SJSA1 (cell line): ENCODE measurements at regions not wholly inside any gene's neighbourhood (a gene's known extent, or its start where the extent isn't known, plus 50 kb on each side); places are given as distances from the start of the nearest gene placed in this dataset.

Experiments
- DNase-seq, 2 experiments: peaks; one replicate each; pipeline ENCODE4 v3.0.0-alpha.2; 2015 to 2020; ENCODE audit warnings: low spot score in 2 of 2, low read depth in 1 of 2
- H3K27ac ChIP-seq: fragments of 250-450 bp; sonication (Bioruptor Pico); 2 replicates; pipeline ENCODE4 v1.5.1; 2020; ENCODE audit warnings: mild to moderate bottlenecking, moderate library complexity
- H3K27me3 ChIP-seq: fragments of 250-450 bp; sonication (Bioruptor Pico); replicated peaks from 2 replicates; pipeline ENCODE4 v1.5.1; 2020; ENCODE audit warnings: mild to moderate bottlenecking, moderate library complexity
- H3K36me3 ChIP-seq: fragments of 250-450 bp; sonication (Bioruptor Pico); 2 replicates; pipeline ENCODE4 v1.5.1; 2020; ENCODE audit warnings: mild to moderate bottlenecking
- H3K4me1 ChIP-seq: fragments of 250-450 bp; sonication (Bioruptor Pico); replicated peaks from 2 replicates; pipeline ENCODE4 v1.6.1; 2021; ENCODE audit warnings: mild to moderate bottlenecking
- H3K4me3 ChIP-seq: fragments of 250-450 bp; sonication (Bioruptor Pico); 2 replicates; pipeline ENCODE4 v1.5.1; 2020; ENCODE audit warnings: mild to moderate bottlenecking
- H3K9me3 ChIP-seq: fragments of 250-450 bp; sonication (Bioruptor Pico); replicated peaks from 2 replicates; pipeline ENCODE4 v1.5.1; 2020; ENCODE audit warnings: mild to moderate bottlenecking

DNA sequence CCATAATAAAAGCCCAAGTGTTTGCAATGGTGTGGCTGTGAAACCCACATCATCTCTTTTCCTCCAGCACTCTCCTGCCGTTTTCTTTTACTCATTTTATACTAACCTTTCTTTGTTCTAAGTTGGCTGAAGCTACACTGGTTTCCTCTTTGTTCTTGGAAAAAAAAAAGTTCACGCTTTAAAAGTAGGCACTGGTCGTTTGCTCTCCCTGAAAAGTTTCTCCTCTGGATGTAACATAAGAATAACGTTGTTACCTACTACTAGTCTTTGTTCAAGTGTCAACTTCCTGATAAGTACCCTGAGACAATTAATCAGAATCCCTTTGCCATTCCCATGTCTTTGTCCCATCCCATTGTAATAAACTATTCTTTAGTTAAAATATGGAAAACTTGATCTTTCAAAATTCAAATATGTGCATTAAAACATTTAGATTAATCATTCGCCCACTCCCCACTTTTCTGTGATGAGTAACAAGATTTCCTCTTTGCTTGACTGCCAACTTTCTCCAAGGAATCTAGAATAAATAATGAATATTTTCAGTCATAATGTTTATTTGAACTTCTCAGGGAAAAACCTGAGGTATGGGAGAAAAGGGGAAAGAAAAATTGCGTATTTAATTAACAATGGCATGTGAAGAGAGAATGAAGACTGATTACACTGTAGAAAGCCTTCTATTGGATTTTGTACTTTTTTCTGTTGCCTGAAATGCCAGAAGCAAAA lies 454.3 kb upstream of the CTNND2 start:
- H3K27me3 ChIP-seq = no peaks in the 10 kb centered on the region
- H3K4me1 ChIP-seq = no peaks in the 10 kb centered on the region
- H3K9me3 ChIP-seq = no peaks in the 10 kb centered on the region
- no peak overlapping the region for H3K27ac ChIP-seq
- DNase-seq = no peak
- no peaks in the 10 kb centered on the region for H3K36me3 ChIP-seq
- no peak overlapping the region for H3K4me3 ChIP-seq

DNA sequence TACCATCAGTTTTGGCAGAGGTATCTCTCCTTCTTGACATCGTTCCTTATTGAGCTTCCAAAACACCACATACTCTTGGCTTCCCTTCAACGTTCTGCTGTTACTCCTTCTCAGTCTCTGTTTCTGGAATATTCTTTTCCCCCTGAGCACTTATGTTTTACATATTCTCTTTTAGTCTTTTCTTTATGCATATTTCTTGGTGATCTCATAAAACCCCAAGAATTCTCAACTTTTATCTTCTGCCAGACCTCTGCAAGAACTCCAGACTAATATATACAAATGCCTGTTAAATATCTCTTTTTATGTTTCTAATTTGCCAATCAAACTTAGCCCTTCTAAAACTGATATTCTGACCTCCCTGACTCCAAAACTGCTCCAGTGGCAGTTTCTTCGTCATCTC lies 453.4 kb upstream of the CTNND2 start:
- Histone ChIP-seq H3K27ac (no peak overlapping the region), H3K4me3 (no peak overlapping the region)

DNA sequence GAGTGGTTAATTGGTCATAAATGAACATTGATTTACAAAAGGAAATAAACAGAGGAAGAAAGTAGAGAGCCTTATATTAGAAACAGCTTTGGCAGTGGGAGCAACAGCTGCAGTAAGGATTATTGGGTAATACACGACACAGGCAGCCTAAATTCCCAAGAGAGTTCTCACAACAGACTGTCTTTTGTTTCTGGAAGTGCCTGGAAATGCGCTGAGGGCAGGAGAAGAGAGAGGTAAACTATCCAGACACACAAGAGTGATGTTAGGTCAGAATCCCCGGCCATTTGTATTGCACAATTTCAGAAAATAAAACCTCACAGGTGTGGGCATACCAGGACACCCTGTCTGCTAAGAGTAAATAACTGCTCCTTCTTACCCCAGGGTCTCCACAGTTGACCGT lies 450.4 kb upstream of the CTNND2 start:
- Histone ChIP-seq H3K4me1 (no peaks in the 10 kb centered on the region), H3K9me3 (no peaks in the 10 kb centered on the region; the same call in 1 of the 2 replicates), H3K4me3 (no peak overlapping the region), H3K27ac (no peak overlapping the region), H3K27me3 (no peaks in the 10 kb centered on the region), H3K36me3 (no peaks in the 10 kb centered on the region)
- DNase-seq = no peak

More for the DNA sequence above, 453.4 kb upstream of the CTNND2 start:
- H3K27me3 ChIP-seq = no peaks in the 10 kb centered on the region
- H3K9me3 ChIP-seq = no peaks in the 10 kb centered on the region; the same call in 1 of the 2 replicates
- H3K36me3 ChIP-seq = no peaks in the 10 kb centered on the region
- no peak for DNase-seq
- H3K4me1 ChIP-seq = no peaks in the 10 kb centered on the region

DNA sequence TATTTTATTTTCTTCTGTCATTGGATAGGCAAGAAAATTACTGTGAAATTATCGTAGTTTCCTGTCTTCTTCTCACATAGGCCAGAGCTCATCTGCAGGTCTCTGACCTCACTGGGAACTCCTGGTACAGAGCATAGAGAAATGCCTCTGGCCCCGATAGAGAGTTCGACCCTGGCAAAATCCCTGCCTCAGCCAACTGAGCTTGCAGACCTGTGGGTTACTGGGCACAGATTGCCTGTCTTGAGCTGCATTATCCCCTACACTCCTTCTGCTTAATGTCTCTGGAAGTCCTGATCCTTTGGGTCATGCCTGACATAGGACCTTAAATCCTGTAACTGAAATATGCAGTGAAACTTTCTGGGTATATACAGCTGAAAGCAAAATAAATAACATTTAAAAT lies 439.3 kb upstream of the CTNND2 start:
- no peaks in the 10 kb centered on the region for H3K4me1 ChIP-seq
- no peaks in the 10 kb centered on the region for H3K27me3 ChIP-seq
- H3K27ac ChIP-seq = no peak overlapping the region
- DNase-seq = no peak
- no peak overlapping the region for H3K4me3 ChIP-seq
- no peaks in the 10 kb centered on the region for H3K36me3 ChIP-seq
- no peaks in the 10 kb centered on the region; the same call in 1 of the 2 replicates for H3K9me3 ChIP-seq

DNA sequence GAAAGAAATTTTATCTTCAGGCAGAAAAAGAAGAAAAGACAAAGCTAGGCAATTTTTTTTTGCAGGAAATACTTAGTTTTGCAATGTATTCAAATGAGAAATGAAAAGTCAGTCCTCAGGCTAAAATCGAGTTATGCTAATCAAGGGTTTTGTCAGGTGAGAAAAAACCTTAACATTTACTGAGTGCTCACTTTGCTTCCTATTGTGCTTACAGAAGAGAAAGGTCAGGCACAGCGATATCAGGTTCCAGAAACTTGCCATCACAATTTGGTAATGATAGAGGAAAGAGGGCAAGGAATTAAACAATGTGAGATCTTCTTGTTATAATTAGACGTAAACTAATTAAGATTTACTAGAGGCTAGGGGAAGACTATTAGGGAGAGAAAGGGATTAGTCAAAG lies 431.7 kb upstream of the CTNND2 start:
- no peaks in the 10 kb centered on the region; the same call in 1 of the 2 replicates for H3K9me3 ChIP-seq
- no peak overlapping the region for H3K4me3 ChIP-seq
- no peak overlapping the region for H3K27ac ChIP-seq
- H3K36me3 ChIP-seq = no peaks in the 10 kb centered on the region
- no peaks in the 10 kb centered on the region for H3K27me3 ChIP-seq
- no peak for DNase-seq
- H3K4me1 ChIP-seq = no peaks in the 10 kb centered on the region

DNA sequence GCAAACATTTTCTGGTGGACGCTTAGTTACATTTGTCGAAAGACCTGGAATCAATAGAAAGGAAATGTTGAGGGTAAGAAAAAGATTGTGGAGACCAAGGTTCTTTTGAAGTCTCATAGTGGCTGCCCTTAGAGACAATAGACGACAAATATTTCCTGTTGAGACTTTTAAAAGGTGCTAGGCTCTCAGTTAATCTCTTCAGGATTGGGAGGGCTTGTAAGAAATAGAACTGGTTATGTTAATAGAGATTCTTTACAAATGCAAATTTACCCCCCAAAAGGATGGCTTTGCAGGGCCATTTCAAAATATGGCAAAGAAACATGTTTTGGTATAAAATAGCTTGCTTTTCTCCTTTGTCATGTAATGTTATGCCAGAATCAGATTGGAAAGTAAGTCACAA lies 428.2 kb upstream of the CTNND2 start:
- no peak for DNase-seq
- Histone ChIP-seq H3K4me3 (no peak overlapping the region), H3K36me3 (no peaks in the 10 kb centered on the region), H3K27me3 (no peaks in the 10 kb centered on the region), H3K4me1 (no peaks in the 10 kb centered on the region), H3K9me3 (no peaks in the 10 kb centered on the region), H3K27ac (no peak overlapping the region)

DNA sequence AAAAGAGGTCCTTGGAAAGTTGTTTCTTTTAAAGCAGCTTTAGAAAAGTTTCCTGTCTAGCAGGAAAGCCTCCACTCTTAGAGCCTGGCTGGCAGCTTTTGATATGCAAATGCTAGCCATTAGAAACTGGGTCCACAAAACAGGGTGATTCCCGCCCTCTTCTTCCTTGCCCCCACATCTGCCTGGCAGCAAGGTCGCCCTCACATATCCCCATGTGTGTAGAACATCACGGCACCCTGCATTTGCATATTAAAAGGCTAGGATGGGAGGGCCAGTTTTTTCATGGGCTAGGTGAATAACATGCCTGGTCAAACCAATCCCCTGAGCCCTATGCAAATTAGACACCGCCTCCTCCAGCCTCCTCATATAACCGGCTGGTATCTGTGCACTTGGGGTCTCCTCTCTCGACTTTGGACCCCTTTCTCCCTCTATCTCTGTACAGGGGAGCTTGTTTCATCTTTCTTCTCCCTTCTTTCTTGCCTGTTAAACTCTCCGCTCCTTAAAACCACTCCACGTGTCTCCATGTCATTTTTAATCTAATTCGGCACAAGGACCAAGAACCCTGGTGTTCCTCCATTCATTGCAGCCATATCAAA lies 426.8 kb upstream of the CTNND2 start:
- Histone ChIP-seq H3K36me3 (no peaks in the 10 kb centered on the region), H3K27ac (no peak overlapping the region), H3K4me3 (no peak overlapping the region), H3K27me3 (no peaks in the 10 kb centered on the region), H3K9me3 (no peaks in the 10 kb centered on the region), H3K4me1 (no peaks in the 10 kb centered on the region)
- DNase-seq = no peak

DNA sequence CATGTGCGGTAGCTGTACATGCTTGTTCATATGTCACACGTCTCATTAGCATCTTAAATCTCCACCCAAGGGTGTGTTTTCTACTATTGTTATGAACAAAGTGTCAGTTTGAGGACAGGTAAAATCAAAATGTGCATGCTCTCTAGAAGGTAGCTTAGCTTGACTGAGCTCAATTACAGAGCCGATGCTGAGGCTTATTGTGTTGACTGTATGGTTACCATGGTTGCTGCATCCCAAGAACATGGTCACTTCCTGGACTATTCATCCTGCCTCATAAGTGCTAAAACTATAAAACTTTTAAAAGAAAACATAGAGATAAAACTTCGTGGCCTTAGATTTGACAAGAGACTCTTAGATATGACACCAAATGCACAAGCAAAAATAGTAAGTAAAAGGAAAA lies 426.1 kb upstream of the CTNND2 start:
- DNase-seq = no peak
- Histone ChIP-seq H3K27ac (no peak overlapping the region), H3K36me3 (no peaks in the 10 kb centered on the region), H3K4me1 (no peaks in the 10 kb centered on the region), H3K4me3 (no peak overlapping the region), H3K9me3 (no peaks in the 10 kb centered on the region), H3K27me3 (no peaks in the 10 kb centered on the region)

DNA sequence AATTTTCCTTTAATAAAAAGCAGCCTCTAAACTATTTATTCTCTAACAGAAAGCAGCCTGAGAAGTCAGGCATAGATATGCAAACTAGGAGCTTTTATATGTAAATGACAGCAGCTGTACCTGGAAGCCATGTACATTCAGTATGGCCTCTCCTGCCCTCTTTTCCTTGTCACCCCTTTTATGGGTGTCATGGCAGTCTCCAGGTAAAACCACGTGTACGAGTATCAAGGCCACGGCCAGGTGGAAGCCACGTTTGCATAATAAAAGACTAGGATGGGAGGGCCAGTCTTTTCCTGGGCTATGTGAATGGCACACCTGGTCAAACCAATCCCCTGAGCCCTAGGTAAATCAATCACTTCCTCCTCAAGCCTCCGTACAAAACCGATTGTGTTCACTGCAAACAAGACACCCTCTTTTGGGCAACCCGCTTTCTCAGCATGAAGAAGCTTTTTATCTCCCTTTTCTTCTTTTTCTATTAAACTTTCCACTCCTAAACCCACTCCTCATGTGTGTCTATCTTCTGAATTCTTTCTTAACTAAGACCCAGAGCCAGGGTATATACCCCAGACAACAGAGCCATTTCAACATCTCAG lies 419.5 kb upstream of the CTNND2 start:
- H3K4me3 ChIP-seq = no peak overlapping the region

DNA sequence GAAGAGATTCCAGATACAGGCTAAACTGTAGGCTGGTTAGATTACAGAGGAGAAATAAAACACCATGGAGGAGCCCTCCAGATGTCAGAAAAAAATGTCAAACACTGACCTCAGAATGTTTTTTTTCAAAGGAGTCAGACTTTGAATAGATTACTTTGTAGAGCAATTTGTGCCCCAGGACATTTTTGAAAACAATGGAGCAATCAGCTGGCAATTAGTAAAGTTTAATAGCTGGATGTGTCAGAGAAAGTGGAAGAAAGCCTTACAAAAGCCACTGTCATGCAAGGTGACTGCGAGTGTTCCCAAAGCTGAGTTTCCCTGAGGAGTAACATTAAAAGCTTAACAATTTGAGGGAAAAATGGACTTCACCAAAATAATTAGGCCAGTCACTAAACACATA lies 417.8 kb upstream of the CTNND2 start:
- Histone ChIP-seq H3K4me1 (no peaks in the 10 kb centered on the region), H3K27ac (no peak overlapping the region), H3K4me3 (no peak overlapping the region), H3K27me3 (no peaks in the 10 kb centered on the region), H3K9me3 (no peaks in the 10 kb centered on the region), H3K36me3 (no peaks in the 10 kb centered on the region)
- DNase-seq = no peak

More for the DNA sequence above, 419.5 kb upstream of the CTNND2 start:
- Histone ChIP-seq H3K27ac (no peak overlapping the region), H3K36me3 (no peaks in the 10 kb centered on the region), H3K9me3 (no peaks in the 10 kb centered on the region), H3K27me3 (no peaks in the 10 kb centered on the region), H3K4me1 (no peaks in the 10 kb centered on the region)
- no peak for DNase-seq

DNA sequence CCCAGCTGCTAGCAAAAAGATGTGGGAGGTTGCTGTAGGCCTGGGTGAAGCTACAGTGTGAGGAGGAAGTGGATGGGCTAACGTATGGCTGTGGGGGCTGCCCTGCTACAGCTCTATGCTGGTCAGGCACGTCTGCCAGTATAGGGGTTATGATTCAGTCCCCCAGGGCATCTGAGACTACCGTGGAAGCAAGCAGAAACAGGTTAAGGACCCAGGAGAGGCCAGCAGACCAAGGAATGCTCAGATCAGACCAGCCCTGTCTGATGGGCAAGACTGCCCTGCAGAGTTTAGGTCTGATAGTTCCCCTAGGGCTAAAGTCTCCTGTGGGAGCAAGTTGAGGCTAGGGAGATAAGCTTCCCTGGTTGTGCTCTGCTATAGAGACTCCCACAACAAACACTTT lies 416.1 kb upstream of the CTNND2 start:
- Histone ChIP-seq H3K4me3 (no peak overlapping the region), H3K27me3 (no peaks in the 10 kb centered on the region), H3K27ac (no peak overlapping the region), H3K36me3 (no peaks in the 10 kb centered on the region), H3K9me3 (no peaks in the 10 kb centered on the region), H3K4me1 (no peaks in the 10 kb centered on the region)
- DNase-seq = no peak

DNA sequence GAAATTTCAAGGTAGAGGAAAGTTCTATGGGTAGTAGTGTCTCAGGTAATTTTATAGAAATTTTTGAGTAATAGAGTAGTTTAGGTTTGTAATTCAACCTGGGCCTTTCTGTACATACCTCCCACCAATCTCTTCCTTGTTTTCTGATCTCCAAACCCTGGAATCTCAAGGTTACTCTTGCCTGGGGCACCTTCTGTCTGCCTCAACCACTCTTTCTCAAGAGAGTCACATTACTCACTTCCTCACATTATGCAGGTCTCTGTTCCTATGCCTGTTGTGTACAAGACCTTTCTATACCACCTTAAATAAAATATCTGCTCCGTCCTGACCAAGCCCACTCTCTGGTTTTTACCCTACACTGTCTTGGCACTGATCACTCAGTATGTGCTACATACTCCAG lies 412.6 kb upstream of the CTNND2 start:
- H3K9me3 ChIP-seq = no peaks in the 10 kb centered on the region
- H3K27ac ChIP-seq = no peak overlapping the region
- DNase-seq = no peak
- no peaks in the 10 kb centered on the region for H3K27me3 ChIP-seq
- H3K4me3 ChIP-seq = no peak overlapping the region
- H3K36me3 ChIP-seq = no peaks in the 10 kb centered on the region
- H3K4me1 ChIP-seq = no peaks in the 10 kb centered on the region

DNA sequence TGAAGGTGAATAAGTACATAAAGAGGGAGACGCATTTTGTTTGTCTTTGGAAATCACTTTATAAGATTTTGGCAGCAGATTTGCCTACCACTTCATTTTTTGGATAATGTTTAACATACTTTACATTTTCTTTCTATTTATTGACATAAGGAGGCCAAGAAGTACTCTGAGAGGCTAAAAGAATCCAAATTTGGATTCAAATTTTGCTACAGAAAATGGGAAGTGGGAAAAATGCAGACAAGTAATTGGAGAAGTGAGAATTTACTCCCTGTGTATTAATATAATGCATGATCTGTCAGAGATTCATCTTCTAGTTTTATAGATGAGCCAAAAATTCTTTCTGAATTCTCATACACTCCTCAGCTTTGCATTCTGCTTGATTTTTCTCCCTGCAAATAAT lies 411.2 kb upstream of the CTNND2 start:
- no peaks in the 10 kb centered on the region for H3K4me1 ChIP-seq
- H3K9me3 ChIP-seq = no peaks in the 10 kb centered on the region
- no peak for DNase-seq
- H3K4me3 ChIP-seq = no peak overlapping the region
- H3K27me3 ChIP-seq = no peaks in the 10 kb centered on the region
- H3K36me3 ChIP-seq = no peaks in the 10 kb centered on the region
- no peak overlapping the region for H3K27ac ChIP-seq

DNA sequence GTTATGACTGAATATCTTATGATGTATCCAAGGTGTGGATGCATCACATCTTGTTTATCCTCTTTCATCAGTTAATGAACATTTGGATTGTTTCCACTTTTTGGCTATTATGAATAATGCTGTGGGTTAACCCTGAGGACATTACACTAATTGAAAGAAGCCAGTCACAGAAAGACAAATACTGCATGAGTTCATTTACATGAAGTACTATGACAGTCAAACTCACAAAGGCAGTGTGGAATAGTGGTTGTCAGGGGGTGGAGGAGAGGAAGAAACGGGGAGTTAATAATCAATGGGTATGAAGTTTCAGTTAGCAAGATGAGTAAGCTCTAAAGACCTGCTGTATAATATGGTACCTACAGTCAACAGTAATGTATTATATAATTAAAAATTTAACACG lies 409.4 kb upstream of the CTNND2 start:
- no peak overlapping the region for H3K4me3 ChIP-seq
- no peak overlapping the region for H3K27ac ChIP-seq
- no peak for DNase-seq
- H3K27me3 ChIP-seq = no peaks in the 10 kb centered on the region
- no peaks in the 10 kb centered on the region for H3K4me1 ChIP-seq
- H3K36me3 ChIP-seq = no peaks in the 10 kb centered on the region
- no peaks in the 10 kb centered on the region for H3K9me3 ChIP-seq
